ENCODE measurements at regions not wholly inside any gene's neighbourhood (a gene's known extent, or its start where the extent isn't known, plus 50 kb on each side); places are given as distances from the start of the nearest gene placed in this dataset.

GRCh38 chr9:94159069-94159939 lies 75.0 kb downstream of the PTPDC1 start:
- DNase-seq, result no peak

- DNase-seq, result no peak
Observed at GRCh38 chr9:94160594-94161501, 76.6 kb downstream of the PTPDC1 start.

GRCh38 chr9:94161673-94162072 lies 77.4 kb downstream of the PTPDC1 start:
- no peak for DNase-seq

- DNase-seq, result no peak
Observed at GRCh38 chr9:94164806-94165549, 80.7 kb downstream of the PTPDC1 start.

GRCh38 chr9:94165592-94166235 lies 81.5 kb downstream of the PTPDC1 start:
- DNase-seq, result peak; percentile 94

GRCh38 chr9:94166236-94166975 lies 82.1 kb downstream of the PTPDC1 start:
- DNase-seq, result peak; percentile 89

- DNase-seq, result no peak
Observed at GRCh38 chr9:94166976-94167346, 82.7 kb downstream of the PTPDC1 start.

- DNase-seq, result no peak
Observed at GRCh38 chr9:94167376-94167890, 83.2 kb downstream of the PTPDC1 start.

- DNase-seq, result no peak
Observed at GRCh38 chr9:94168203-94169000, 84.1 kb downstream of the PTPDC1 start.

GRCh38 chr9:94169968-94170367 lies 85.7 kb downstream of the PTPDC1 start:
- no peak for DNase-seq

- no peak for DNase-seq
Observed at GRCh38 chr9:94173632-94174031, 85.5 kb upstream of the ZNF169 start.

- DNase-seq, result no peak
Observed at GRCh38 chr9:94174164-94174563, 84.9 kb upstream of the ZNF169 start.

GRCh38 chr9:94175669-94176068 lies 83.4 kb upstream of the ZNF169 start:
- no peak for DNase-seq

GRCh38 chr9:94176608-94177007 lies 82.5 kb upstream of the ZNF169 start:
- DNase-seq, result no peak

- DNase-seq, result no peak
Observed at GRCh38 chr9:94178927-94179326, 80.2 kb upstream of the ZNF169 start.

GRCh38 chr9:94181408-94182181 lies 77.5 kb upstream of the ZNF169 start:
- no peak for DNase-seq

- DNase-seq, result no peak
Observed at GRCh38 chr9:94182532-94182931, 76.6 kb upstream of the ZNF169 start.

- no peak for DNase-seq
Observed at GRCh38 chr9:94183240-94183999, 75.7 kb upstream of the ZNF169 start.

- no peak for DNase-seq
Observed at GRCh38 chr9:94188246-94188645, 70.9 kb upstream of the ZNF169 start.

All from right kidney (tissue), 1 donor.